ENCODE measurements at regions not wholly inside any gene's neighbourhood (a gene's known extent, or its start where the extent isn't known, plus 50 kb on each side); places are given as distances from the start of the nearest gene placed in this dataset.

- TF ChIP-seq ZNF462 (CRISPR knock-in tag; IDR thresholded peaks at IDR 0.05): no peak
- TF ChIP-seq STAT1 (IDR thresholded peaks at IDR 0.05; ENCODE audit: unreplicated experiment): no peak
- TF ChIP-seq POLR2AphosphoS5 (IDR thresholded peaks at IDR 0.05; ENCODE audit: low read depth): no peak
- no peak for TF ChIP-seq EZH2 (IDR thresholded peaks at IDR 0.05; ENCODE audit: low read depth, unreplicated experiment)
- TF ChIP-seq JUNB (IDR thresholded peaks at IDR 0.05; ENCODE audit: unreplicated experiment): no peak
- TF ChIP-seq ZNF114 (CRISPR knock-in tag; IDR thresholded peaks at IDR 0.05): no peak
Measured at GRCh38 chr20:43364001-43364400, 93.7 kb upstream of the SRSF6 start (continued).

DNA sequence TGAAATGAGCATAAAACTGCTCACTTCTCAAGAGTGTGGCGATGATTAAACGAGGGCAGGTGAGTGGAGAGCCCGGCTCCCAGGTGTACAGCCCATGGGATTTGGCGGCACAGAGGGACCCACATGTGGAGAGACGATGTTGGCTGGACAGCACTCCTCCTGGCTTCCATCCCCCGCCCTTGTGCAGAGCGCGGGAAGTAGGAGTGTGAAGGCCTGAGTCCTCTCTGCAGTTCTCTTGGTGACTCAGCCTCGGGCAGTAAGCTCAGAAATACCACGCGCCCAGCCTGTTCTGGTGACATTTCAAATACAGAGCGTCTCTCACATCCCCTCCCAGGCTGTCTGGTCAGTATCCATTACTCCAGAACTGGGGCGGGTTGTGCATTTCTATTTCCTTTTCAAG, 94.2 kb upstream of the SRSF6 start:
- Mint-ChIP-seq H3K36me3 (ENCODE audit: low read depth) (peaks cover 43% of the 10 kb centered on the region), H3K9me3 (peaks cover 95% of the 10 kb centered on the region), H3K4me3 (no peak overlapping the region), H3K27me3 (ENCODE audit: insufficient read depth, low read depth, poor library complexity) (peaks cover 5% of the 10 kb centered on the region), H3K27ac (no peak overlapping the region), H3K4me1 (no peaks in the 10 kb centered on the region)
- H3F3A ChIP-seq (replicated peaks; ENCODE audit: low read depth): no peaks in the 10 kb centered on the region
- no peak overlapping the region for H3K4me3 ChIP-seq
- DNase-seq (ENCODE audit: low spot score): no peak
- H3K36me3 ChIP-seq (ENCODE audit: insufficient read depth): peaks cover 4% of the 10 kb centered on the region; the same call in 1 of the 2 replicates
- H4K20me1 ChIP-seq (replicated peaks; ENCODE audit: insufficient read depth): no peaks in the 10 kb centered on the region
- no peaks in the 10 kb centered on the region for H3K79me2 ChIP-seq (replicated peaks; ENCODE audit: insufficient read depth)
- H3K4me1 ChIP-seq (ENCODE audit: insufficient read depth): no peaks in the 10 kb centered on the region
- no peak overlapping the region for H3K4me2 ChIP-seq
- H3K9me2 ChIP-seq (ENCODE audit: insufficient read depth): no peaks in the 10 kb centered on the region
- no peak overlapping the region for H3K27ac ChIP-seq (ENCODE audit: low read depth)
- H2AFZ ChIP-seq: no peak overlapping the region
- ATAC-seq: no peak
- TF ChIP-seq ZNF114 (CRISPR knock-in tag; IDR thresholded peaks at IDR 0.05): no peak
- no peak for TF ChIP-seq POLR2AphosphoS5 (IDR thresholded peaks at IDR 0.05; ENCODE audit: low read depth)
- TF ChIP-seq ZNF462 (CRISPR knock-in tag; IDR thresholded peaks at IDR 0.05): no peak
- TF ChIP-seq, protein P1, sequence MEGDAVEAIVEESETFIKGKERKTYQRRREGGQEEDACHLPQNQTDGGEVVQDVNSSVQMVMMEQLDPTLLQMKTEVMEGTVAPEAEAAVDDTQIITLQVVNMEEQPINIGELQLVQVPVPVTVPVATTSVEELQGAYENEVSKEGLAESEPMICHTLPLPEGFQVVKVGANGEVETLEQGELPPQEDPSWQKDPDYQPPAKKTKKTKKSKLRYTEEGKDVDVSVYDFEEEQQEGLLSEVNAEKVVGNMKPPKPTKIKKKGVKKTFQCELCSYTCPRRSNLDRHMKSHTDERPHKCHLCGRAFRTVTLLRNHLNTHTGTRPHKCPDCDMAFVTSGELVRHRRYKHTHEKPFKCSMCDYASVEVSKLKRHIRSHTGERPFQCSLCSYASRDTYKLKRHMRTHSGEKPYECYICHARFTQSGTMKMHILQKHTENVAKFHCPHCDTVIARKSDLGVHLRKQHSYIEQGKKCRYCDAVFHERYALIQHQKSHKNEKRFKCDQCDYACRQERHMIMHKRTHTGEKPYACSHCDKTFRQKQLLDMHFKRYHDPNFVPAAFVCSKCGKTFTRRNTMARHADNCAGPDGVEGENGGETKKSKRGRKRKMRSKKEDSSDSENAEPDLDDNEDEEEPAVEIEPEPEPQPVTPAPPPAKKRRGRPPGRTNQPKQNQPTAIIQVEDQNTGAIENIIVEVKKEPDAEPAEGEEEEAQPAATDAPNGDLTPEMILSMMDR (conservative IDR thresholded peaks at IDR 0.05; ENCODE audit: low read depth in 2 of 2): no peak
- no peak for TF ChIP-seq CREB1 (CRISPR knock-in tag; IDR thresholded peaks at IDR 0.05; ENCODE audit: low read depth)
- TF ChIP-seq JUNB (IDR thresholded peaks at IDR 0.05; ENCODE audit: unreplicated experiment): no peak
- H3K27me3 ChIP-seq (ENCODE audit: insufficient read depth): no peaks in the 10 kb centered on the region

Measured in GM23338 (cell line).